ENCODE measurements at regions not wholly inside any gene's neighbourhood (a gene's known extent, or its start where the extent isn't known, plus 50 kb on each side); places are given as distances from the start of the nearest gene placed in this dataset.

DNA sequence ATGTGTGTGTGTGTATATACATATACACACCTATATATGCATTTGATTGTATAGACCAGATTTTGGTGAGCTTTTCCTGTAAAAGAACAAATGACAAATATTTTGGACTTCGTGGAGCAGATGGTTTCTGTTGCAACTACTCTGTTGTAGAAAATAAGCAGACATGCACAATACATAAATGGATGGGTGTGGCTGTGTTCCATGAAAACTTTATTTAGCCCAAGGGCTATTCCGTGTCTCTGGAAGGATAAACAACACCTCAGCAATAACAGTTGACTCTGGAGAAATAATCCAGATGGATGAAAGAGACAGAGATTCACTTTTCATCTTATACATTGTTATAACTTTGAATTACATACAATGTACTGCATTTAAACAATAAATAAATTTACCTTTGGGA is 441.4 kb downstream of the CNTN3 start:
- no peak for TF ChIP-seq POLR2AphosphoS5 (IDR thresholded peaks at IDR 0.05)
- TF ChIP-seq, protein P1, sequence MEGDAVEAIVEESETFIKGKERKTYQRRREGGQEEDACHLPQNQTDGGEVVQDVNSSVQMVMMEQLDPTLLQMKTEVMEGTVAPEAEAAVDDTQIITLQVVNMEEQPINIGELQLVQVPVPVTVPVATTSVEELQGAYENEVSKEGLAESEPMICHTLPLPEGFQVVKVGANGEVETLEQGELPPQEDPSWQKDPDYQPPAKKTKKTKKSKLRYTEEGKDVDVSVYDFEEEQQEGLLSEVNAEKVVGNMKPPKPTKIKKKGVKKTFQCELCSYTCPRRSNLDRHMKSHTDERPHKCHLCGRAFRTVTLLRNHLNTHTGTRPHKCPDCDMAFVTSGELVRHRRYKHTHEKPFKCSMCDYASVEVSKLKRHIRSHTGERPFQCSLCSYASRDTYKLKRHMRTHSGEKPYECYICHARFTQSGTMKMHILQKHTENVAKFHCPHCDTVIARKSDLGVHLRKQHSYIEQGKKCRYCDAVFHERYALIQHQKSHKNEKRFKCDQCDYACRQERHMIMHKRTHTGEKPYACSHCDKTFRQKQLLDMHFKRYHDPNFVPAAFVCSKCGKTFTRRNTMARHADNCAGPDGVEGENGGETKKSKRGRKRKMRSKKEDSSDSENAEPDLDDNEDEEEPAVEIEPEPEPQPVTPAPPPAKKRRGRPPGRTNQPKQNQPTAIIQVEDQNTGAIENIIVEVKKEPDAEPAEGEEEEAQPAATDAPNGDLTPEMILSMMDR (IDR thresholded peaks at IDR 0.05) = no peak

Data from prostate gland (tissue), 2 donors.